ENCODE measurements at regions not wholly inside any gene's neighbourhood (a gene's known extent, or its start where the extent isn't known, plus 50 kb on each side); places are given as distances from the start of the nearest gene placed in this dataset.

DNA sequence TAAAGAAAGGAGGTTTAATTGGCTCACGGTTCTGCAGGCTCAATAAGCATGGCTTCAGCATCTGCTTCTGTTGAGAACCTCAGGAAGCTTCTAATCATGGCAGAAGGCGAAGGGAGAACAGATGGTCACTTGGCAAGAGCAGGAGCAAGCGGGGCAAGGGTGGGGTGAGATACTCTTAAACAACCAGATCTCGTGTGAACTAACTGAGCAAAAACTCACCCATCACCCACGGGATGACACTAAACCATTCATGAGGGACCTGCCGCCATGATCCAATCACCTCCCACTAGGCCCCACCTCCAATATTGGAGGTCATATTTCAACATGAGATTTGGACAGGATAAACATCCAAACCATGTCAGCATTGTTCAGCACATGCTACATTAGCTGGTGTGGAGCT is 89.1 kb upstream of the HAND1 start:
- no peaks in the 10 kb centered on the region for H3K27me3 ChIP-seq (replicated peaks; ENCODE audit: control insufficient read depth, insufficient read depth, low read length, poor library complexity, severe bottlenecking)
- H3K4me3 ChIP-seq (ENCODE audit: insufficient read depth, low read depth, low read length, poor library complexity, severe bottlenecking), result no peak overlapping the region
- no peak overlapping the region for H3K27ac ChIP-seq (ENCODE audit: insufficient read depth, low read length, poor library complexity, severe bottlenecking)
- no peaks in the 10 kb centered on the region for H3K9me3 ChIP-seq (ENCODE audit: control insufficient read depth, low read length)
- H3K36me3 ChIP-seq (ENCODE audit: control insufficient read depth, insufficient read depth, low read length), result no peaks in the 10 kb centered on the region
- no peaks in the 10 kb centered on the region for H3K4me1 ChIP-seq (ENCODE audit: control insufficient read depth, insufficient read depth, low read length, poor library complexity, severe bottlenecking)
- no peak for DNase-seq

DNA sequence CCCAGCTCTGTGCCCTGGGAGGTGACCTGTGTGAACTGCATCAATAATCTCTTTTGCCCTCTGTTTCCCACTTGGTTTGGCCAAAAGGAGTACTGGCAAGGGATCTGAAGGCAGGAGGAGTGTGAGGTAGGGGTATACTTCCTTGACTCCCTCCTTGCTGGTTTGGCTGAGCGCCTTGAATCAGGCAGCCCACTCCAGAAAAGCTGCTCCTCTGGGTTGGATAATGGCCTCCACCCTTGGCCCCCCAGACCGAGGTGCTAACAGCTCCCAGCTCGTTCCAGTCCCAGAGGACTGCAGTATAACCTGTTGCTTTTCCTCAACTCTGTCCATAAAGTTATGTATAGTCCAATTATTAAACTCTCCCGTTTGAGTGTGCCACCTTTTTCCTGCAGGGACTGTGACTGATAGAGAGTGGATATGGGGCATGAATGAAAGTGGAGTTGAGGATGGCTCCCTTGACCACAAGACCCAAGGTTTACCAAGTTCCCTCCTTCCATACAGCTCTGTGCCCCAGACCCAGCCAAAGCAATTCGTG is 88.2 kb upstream of the HAND1 start:
- no peak overlapping the region for H3K27ac ChIP-seq (ENCODE audit: insufficient read depth, low read length, poor library complexity, severe bottlenecking)
- no peaks in the 10 kb centered on the region for H3K36me3 ChIP-seq (ENCODE audit: control insufficient read depth, insufficient read depth, low read length)
- H3K27me3 ChIP-seq (replicated peaks; ENCODE audit: control insufficient read depth, insufficient read depth, low read length, poor library complexity, severe bottlenecking), result no peaks in the 10 kb centered on the region
- H3K4me3 ChIP-seq (ENCODE audit: insufficient read depth, low read depth, low read length, poor library complexity, severe bottlenecking), result no peak overlapping the region
- H3K9me3 ChIP-seq (ENCODE audit: control insufficient read depth, low read length), result no peaks in the 10 kb centered on the region
- no peak for DNase-seq
- H3K4me1 ChIP-seq (ENCODE audit: control insufficient read depth, insufficient read depth, low read length, poor library complexity, severe bottlenecking), result no peaks in the 10 kb centered on the region

DNA sequence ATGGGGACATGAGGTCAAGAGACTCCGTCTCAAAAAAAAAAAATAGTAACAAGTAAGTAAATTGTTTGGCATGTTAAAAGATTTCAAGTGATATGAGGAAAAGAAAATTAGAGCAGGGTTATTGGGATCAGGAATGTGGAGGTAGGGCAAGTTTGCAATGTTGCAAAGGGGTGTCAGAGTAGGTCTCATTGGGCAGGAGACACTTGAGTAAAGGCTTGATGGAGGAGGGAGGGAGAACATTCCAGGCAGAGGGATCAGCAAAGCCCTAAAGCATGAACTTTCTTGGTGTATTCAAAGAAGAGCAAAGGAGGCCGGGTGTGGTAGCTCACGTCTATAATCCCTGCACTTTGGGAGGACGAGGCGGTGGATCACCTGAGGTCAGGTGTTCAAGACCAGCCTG is 87.1 kb upstream of the HAND1 start:
- DNase-seq, result no peak
- Histone ChIP-seq H3K9me3 (ENCODE audit: control insufficient read depth, low read length) (no peaks in the 10 kb centered on the region), H3K4me3 (ENCODE audit: insufficient read depth, low read depth, low read length, poor library complexity, severe bottlenecking) (no peak overlapping the region)

DNA sequence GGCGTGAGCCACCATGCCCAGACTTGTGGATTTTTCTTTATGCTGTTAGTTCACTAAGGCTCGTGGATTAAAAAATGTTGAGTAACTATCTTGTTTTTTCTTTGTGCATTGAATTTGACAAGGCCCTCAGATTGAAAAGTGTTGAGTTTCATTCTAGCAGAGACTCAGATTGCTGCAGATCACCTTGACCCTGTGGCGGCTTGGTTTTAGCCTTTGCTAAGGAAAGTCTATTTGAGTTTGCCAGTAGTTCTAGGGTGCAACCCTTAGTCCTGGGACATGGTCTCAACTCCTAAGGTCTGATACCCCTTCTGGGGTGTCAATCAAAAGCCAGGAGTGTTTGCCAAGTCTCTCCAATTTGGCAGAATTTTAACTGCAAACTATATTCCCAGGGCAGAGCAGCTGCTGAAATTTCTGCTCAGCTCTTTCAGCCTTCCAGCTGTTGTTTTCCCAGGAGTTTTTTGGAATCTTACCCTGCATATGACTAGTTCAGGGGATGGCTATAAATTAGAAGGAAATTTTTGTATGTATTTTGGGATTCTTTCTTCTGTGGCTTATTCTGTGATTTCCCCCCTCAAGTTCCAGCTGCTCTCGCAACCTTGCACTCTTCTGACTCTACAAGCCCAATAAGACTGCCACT is 84.3 kb upstream of the HAND1 start:
- Histone ChIP-seq H3K9me3 (ENCODE audit: control insufficient read depth, low read length) (no peaks in the 10 kb centered on the region), H3K36me3 (ENCODE audit: control insufficient read depth, insufficient read depth, low read length) (no peaks in the 10 kb centered on the region), H3K27me3 (replicated peaks; ENCODE audit: control insufficient read depth, insufficient read depth, low read length, poor library complexity, severe bottlenecking) (no peaks in the 10 kb centered on the region), H3K4me1 (ENCODE audit: control insufficient read depth, insufficient read depth, low read length, poor library complexity, severe bottlenecking) (no peaks in the 10 kb centered on the region), H3K4me3 (ENCODE audit: insufficient read depth, low read depth, low read length, poor library complexity, severe bottlenecking) (no peak overlapping the region), H3K27ac (ENCODE audit: insufficient read depth, low read length, poor library complexity, severe bottlenecking) (no peak overlapping the region)
- DNase-seq, result no peak

More for the DNA sequence above, 87.1 kb upstream of the HAND1 start:
- H3K27me3 ChIP-seq (replicated peaks; ENCODE audit: control insufficient read depth, insufficient read depth, low read length, poor library complexity, severe bottlenecking), result no peaks in the 10 kb centered on the region
- H3K27ac ChIP-seq (ENCODE audit: insufficient read depth, low read length, poor library complexity, severe bottlenecking), result no peak overlapping the region
- no peaks in the 10 kb centered on the region for H3K4me1 ChIP-seq (ENCODE audit: control insufficient read depth, insufficient read depth, low read length, poor library complexity, severe bottlenecking)
- H3K36me3 ChIP-seq (ENCODE audit: control insufficient read depth, insufficient read depth, low read length), result no peaks in the 10 kb centered on the region

DNA sequence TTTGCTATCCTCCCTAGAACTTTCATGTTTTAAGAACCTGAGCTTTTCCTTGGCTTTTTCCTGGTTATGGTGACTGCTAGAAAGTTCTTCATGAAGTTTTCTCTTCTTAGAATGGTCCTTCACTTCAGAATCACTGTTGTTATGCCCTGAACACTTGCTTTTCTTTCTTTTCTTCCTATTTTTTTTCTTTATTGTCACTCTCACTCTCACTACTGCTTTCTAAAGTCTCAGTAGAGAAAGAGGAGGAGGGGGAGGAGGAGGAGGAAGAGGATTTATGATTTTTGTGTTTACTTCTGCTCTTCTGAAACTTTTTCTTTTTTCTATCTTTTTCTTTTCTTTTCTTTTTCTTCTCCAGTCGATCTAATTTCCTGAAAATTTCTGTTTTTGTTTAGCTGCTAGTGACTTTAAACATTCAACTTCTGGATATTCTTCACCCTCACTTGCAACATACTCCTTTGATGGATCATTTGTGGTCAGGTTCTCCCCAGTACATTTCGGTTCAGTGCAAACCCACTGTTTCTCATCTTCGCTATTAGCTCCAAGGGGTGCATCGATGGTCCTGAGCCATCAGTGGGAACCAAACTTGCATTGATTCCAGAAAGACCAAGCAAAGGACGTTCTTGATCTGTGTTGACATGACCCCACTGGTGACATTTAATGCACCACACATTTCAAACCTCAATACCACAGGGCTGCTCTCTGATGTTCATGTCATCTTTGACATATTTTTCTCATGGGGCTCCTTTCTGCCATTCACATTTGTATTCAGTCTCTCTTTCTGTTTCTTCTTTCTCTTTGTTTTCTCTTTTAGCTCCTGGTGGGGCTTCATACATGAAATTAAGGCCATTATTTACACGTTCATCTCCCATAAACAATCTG is 81.6 kb upstream of the HAND1 start:
- Histone ChIP-seq H3K4me1 (ENCODE audit: control insufficient read depth, insufficient read depth, low read length, poor library complexity, severe bottlenecking) (no peaks in the 10 kb centered on the region), H3K36me3 (ENCODE audit: control insufficient read depth, insufficient read depth, low read length) (no peaks in the 10 kb centered on the region), H3K27me3 (replicated peaks; ENCODE audit: control insufficient read depth, insufficient read depth, low read length, poor library complexity, severe bottlenecking) (no peaks in the 10 kb centered on the region), H3K27ac (ENCODE audit: insufficient read depth, low read length, poor library complexity, severe bottlenecking) (no peak overlapping the region), H3K4me3 (ENCODE audit: insufficient read depth, low read depth, low read length, poor library complexity, severe bottlenecking) (no peak overlapping the region), H3K9me3 (ENCODE audit: control insufficient read depth, low read length) (no peaks in the 10 kb centered on the region)
- DNase-seq, result no peak

DNA sequence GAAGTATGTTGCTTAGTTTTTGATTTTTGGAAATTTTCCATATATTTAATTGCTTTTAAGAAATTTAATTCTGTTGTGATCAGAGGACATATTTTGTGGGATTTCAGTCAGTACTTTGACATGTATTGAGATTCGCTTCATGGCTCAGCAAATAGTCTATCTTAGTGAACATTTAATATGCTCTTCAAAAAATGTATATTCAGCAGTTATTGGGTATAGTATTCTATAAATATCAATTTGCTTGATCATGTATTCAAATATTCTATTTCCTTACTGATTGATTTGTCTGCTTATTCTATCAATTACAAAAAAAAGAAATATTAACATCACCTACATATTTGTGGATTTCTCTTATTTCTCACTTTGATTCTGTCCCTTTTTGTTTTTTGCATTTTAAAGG is 79.5 kb upstream of the HAND1 start:
- H3K9me3 ChIP-seq (ENCODE audit: control insufficient read depth, low read length), result no peaks in the 10 kb centered on the region
- no peaks in the 10 kb centered on the region for H3K4me1 ChIP-seq (ENCODE audit: control insufficient read depth, insufficient read depth, low read length, poor library complexity, severe bottlenecking)
- DNase-seq, result no peak

DNA sequence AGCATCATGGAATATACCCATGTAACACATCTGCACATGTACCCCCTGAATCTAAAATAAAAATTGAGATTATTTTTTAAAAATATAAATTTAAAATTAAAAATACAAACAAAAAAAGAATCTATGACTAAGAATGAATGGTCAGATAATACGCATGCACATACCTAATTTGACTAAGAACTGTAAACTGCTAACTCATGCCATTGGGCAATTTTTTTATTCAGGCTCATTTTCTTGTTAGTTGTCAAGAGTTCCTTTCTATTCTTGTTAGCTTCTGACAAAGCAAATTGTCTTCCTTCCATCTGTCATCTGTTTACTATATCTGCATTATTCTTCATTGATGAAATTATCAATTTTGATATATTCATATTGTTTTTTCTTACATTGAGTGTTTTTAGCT is 69.5 kb upstream of the HAND1 start:
- Histone ChIP-seq H3K27ac (ENCODE audit: insufficient read depth, low read length, poor library complexity, severe bottlenecking) (no peak overlapping the region), H3K36me3 (ENCODE audit: control insufficient read depth, insufficient read depth, low read length) (no peaks in the 10 kb centered on the region), H3K27me3 (replicated peaks; ENCODE audit: control insufficient read depth, insufficient read depth, low read length, poor library complexity, severe bottlenecking) (no peaks in the 10 kb centered on the region), H3K9me3 (ENCODE audit: control insufficient read depth, low read length) (no peaks in the 10 kb centered on the region), H3K4me3 (ENCODE audit: insufficient read depth, low read depth, low read length, poor library complexity, severe bottlenecking) (no peak overlapping the region), H3K4me1 (ENCODE audit: control insufficient read depth, insufficient read depth, low read length, poor library complexity, severe bottlenecking) (no peaks in the 10 kb centered on the region)
- DNase-seq, result no peak

More for the DNA sequence above, 79.5 kb upstream of the HAND1 start:
- no peaks in the 10 kb centered on the region for H3K36me3 ChIP-seq (ENCODE audit: control insufficient read depth, insufficient read depth, low read length)
- H3K27ac ChIP-seq (ENCODE audit: insufficient read depth, low read length, poor library complexity, severe bottlenecking), result no peak overlapping the region
- H3K4me3 ChIP-seq (ENCODE audit: insufficient read depth, low read depth, low read length, poor library complexity, severe bottlenecking), result no peak overlapping the region
- no peaks in the 10 kb centered on the region for H3K27me3 ChIP-seq (replicated peaks; ENCODE audit: control insufficient read depth, insufficient read depth, low read length, poor library complexity, severe bottlenecking)

DNA sequence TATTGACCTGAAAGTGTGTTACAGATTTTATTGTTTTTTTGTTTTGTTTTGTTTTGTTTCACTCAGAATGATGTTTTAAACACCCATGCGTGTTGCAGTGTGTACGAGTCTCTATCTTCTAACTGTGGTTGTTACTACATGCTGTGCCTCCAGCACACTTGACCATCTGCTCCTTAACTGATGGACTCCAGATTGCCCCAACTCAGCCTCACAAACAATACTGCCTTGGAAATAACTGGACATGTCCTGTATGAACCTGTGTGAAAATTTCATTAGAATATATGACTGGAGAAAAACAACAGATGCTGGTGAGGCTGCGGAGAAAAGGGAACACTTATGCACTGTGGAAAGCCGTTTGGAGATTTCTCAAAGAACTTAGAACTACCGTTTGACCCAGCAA is 68.7 kb upstream of the HAND1 start:
- Histone ChIP-seq H3K27ac (ENCODE audit: insufficient read depth, low read length, poor library complexity, severe bottlenecking) (no peak overlapping the region), H3K4me3 (ENCODE audit: insufficient read depth, low read depth, low read length, poor library complexity, severe bottlenecking) (no peak overlapping the region), H3K27me3 (replicated peaks; ENCODE audit: control insufficient read depth, insufficient read depth, low read length, poor library complexity, severe bottlenecking) (no peaks in the 10 kb centered on the region), H3K36me3 (ENCODE audit: control insufficient read depth, insufficient read depth, low read length) (no peaks in the 10 kb centered on the region), H3K9me3 (ENCODE audit: control insufficient read depth, low read length) (no peaks in the 10 kb centered on the region), H3K4me1 (ENCODE audit: control insufficient read depth, insufficient read depth, low read length, poor library complexity, severe bottlenecking) (no peaks in the 10 kb centered on the region)
- DNase-seq, result no peak

DNA sequence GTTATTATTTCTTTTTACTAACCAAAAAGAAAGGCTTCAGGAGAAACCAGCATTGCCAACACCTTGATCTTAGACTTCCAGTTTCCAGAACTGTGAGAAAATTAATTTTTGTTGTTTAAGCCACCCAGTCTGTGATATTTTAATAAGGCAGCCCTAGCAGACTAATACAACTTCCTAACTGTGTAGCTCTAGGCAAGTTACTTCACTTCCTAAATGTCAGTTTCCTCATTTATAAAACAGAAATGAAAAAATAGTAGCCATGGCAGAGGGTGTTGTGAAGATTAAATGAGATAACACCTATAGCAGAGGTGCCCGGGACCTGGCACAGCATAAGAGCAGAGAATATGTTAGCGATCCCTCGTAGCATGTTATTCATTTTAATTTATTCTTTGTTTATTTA is 66.6 kb upstream of the HAND1 start:
- H3K36me3 ChIP-seq (ENCODE audit: control insufficient read depth, insufficient read depth, low read length), result no peaks in the 10 kb centered on the region
- no peak overlapping the region for H3K4me3 ChIP-seq (ENCODE audit: insufficient read depth, low read depth, low read length, poor library complexity, severe bottlenecking)
- H3K27me3 ChIP-seq (replicated peaks; ENCODE audit: control insufficient read depth, insufficient read depth, low read length, poor library complexity, severe bottlenecking), result no peaks in the 10 kb centered on the region
- no peak overlapping the region for H3K27ac ChIP-seq (ENCODE audit: insufficient read depth, low read length, poor library complexity, severe bottlenecking)
- no peaks in the 10 kb centered on the region for H3K9me3 ChIP-seq (ENCODE audit: control insufficient read depth, low read length)
- DNase-seq, result no peak
- H3K4me1 ChIP-seq (ENCODE audit: control insufficient read depth, insufficient read depth, low read length, poor library complexity, severe bottlenecking), result no peaks in the 10 kb centered on the region

DNA sequence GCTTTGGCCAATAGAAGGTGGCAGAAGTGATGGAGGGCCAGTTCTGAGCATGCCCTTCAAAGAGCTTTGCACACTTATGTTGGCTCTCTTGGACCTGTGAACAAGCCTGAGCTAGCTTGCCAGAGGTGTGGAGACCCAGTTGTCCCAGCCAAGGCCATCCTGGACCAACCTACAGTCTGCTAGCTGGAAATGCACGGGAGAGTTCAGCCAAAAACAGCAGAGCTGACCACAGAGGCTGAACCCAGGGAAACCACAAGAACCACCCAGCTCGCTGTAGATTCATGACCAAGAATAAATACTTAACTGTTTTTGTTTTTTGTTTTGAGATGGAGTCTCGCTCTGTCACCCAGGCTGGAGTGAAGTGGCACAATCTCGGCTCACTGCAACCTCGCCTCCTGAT is 65.4 kb upstream of the HAND1 start:
- H3K9me3 ChIP-seq (ENCODE audit: control insufficient read depth, low read length), result no peaks in the 10 kb centered on the region
- no peaks in the 10 kb centered on the region for H3K27me3 ChIP-seq (replicated peaks; ENCODE audit: control insufficient read depth, insufficient read depth, low read length, poor library complexity, severe bottlenecking)
- no peak overlapping the region for H3K4me3 ChIP-seq (ENCODE audit: insufficient read depth, low read depth, low read length, poor library complexity, severe bottlenecking)
- H3K4me1 ChIP-seq (ENCODE audit: control insufficient read depth, insufficient read depth, low read length, poor library complexity, severe bottlenecking), result no peaks in the 10 kb centered on the region
- no peak overlapping the region for H3K27ac ChIP-seq (ENCODE audit: insufficient read depth, low read length, poor library complexity, severe bottlenecking)
- no peak for DNase-seq
- H3K36me3 ChIP-seq (ENCODE audit: control insufficient read depth, insufficient read depth, low read length), result no peaks in the 10 kb centered on the region
